Osteoblast (primary cell): ENCODE measurements at regions not wholly inside any gene's neighbourhood (a gene's known extent, or its start where the extent isn't known, plus 50 kb on each side); places are given as distances from the start of the nearest gene placed in this dataset.

Experiments used
- DNase-seq: peaks from one replicate; pipeline ENCODE4 v3.0.0; 2011; ENCODE audit warnings: low spot score, mixed read lengths; ENCODE audit not compliant: insufficient read length; ENCODE audit errors: missing footprints
- H2AFZ ChIP-seq: 2 replicates; pipeline ENCODE4 v1.6.0; 2011; ENCODE audit warnings: mild to moderate bottlenecking, low read length
- H3K27ac ChIP-seq: 2 replicates; pipeline ENCODE4 v1.5.1; 2011; ENCODE audit warnings: mild to moderate bottlenecking, low read depth, low read length, moderate library complexity
- H3K27me3 ChIP-seq: 2 replicates; pipeline ENCODE4 v1.6.0; 2012; ENCODE audit warnings: mild to moderate bottlenecking, control low read depth, inconsistent platforms, low read length, moderate library complexity; ENCODE audit not compliant: insufficient read depth
- H3K36me3 ChIP-seq: 2 replicates; pipeline ENCODE4 v1.5.1; 2011; ENCODE audit warnings: mild to moderate bottlenecking, low read length, control low read depth, moderate library complexity; ENCODE audit not compliant: insufficient read depth
- H3K4me1 ChIP-seq: 2 replicates; pipeline ENCODE4 v1.5.1; 2011; ENCODE audit warnings: mild to moderate bottlenecking, low read length, control low read depth, moderate library complexity; ENCODE audit not compliant: insufficient read depth
- H3K4me2 ChIP-seq: 2 replicates; pipeline ENCODE4 v1.6.0; 2011; ENCODE audit warnings: mild to moderate bottlenecking, low read length; ENCODE audit not compliant: insufficient read depth
- H3K4me3 ChIP-seq: fragments of 200-600 bp; sonication (generic); 3 replicates; pipeline ENCODE4 v1.5.1; 2012; ENCODE audit warnings: mild to moderate bottlenecking, low read length, inconsistent platforms; ENCODE audit not compliant: insufficient read depth
- H3K79me2 ChIP-seq: 2 replicates; pipeline ENCODE4 v1.6.0; 2012; ENCODE audit warnings: mild to moderate bottlenecking, low read length, control low read depth, inconsistent platforms; ENCODE audit not compliant: insufficient read depth
- H3K9me3 ChIP-seq: 2 replicates; pipeline ENCODE4 v1.5.1; 2011; ENCODE audit warnings: low read depth, low read length, control low read depth
- H4K20me1 ChIP-seq: 2 replicates; pipeline ENCODE4 v1.6.0; 2012; ENCODE audit warnings: mild to moderate bottlenecking, low read length, control low read depth; ENCODE audit not compliant: insufficient read depth
- TF ChIP-seq, protein P1 (sequence below): IDR thresholded peaks from 2 replicates; pipeline ENCODE4 v1.5.1; 2011; ENCODE audit warnings: mild to moderate bottlenecking, low read depth, low read length, moderate library complexity; ENCODE audit errors: extremely low read depth

DNA sequence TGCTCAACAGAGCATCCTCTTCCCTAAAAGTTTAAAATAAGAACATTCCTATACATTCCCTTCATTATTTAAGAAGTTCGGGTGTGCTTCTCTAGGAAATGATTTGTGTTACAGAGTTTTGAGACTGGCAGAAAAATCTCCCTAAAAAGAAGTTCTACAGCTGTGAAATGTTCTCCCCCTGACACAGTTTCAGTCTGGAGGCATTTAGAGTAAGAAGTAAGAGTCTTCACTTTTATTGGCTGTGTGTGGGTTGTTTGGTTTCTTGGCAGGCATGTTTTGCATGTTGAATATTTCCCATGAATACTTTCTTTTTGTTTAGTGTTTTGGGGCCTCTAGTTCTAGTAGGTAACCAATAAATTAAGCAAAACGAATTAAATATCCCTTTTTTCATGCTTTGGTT lies 195.9 kb downstream of the TENT5A start:
- DNase-seq = no peak

DNA sequence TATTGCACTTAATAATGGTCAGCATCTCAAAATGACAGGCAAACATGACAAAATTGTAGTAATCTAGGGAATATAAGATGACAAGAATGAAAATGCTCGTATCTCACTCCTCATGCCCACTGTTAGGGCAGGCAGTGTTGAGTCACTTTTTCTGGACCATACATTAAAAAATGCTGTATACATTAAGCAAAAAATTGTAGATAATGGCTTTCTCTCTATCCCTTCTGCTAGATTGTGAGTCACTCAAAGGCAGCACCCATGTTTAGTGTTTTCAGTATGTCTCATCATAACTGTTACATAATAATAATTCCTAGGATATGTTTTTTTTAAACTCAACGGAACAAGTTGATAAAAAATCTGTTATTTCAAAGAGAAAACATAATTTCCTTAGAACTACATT lies 199.3 kb downstream of the TENT5A start:
- H2AFZ ChIP-seq = no peak overlapping the region
- no peak overlapping the region for H3K4me3 ChIP-seq
- TF ChIP-seq, protein P1, sequence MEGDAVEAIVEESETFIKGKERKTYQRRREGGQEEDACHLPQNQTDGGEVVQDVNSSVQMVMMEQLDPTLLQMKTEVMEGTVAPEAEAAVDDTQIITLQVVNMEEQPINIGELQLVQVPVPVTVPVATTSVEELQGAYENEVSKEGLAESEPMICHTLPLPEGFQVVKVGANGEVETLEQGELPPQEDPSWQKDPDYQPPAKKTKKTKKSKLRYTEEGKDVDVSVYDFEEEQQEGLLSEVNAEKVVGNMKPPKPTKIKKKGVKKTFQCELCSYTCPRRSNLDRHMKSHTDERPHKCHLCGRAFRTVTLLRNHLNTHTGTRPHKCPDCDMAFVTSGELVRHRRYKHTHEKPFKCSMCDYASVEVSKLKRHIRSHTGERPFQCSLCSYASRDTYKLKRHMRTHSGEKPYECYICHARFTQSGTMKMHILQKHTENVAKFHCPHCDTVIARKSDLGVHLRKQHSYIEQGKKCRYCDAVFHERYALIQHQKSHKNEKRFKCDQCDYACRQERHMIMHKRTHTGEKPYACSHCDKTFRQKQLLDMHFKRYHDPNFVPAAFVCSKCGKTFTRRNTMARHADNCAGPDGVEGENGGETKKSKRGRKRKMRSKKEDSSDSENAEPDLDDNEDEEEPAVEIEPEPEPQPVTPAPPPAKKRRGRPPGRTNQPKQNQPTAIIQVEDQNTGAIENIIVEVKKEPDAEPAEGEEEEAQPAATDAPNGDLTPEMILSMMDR = no peak
- H3K36me3 ChIP-seq = no peaks in the 10 kb centered on the region
- H3K9me3 ChIP-seq = no peaks in the 10 kb centered on the region
- no peaks in the 10 kb centered on the region for H3K27me3 ChIP-seq
- peaks cover 13% of the 10 kb centered on the region for H3K4me1 ChIP-seq
- peak overlapping the region; percentile 46 for H3K4me2 ChIP-seq
- DNase-seq = peak; percentile 21
- H3K79me2 ChIP-seq = no peaks in the 10 kb centered on the region
- no peaks in the 10 kb centered on the region for H4K20me1 ChIP-seq
- H3K27ac ChIP-seq = no peak overlapping the region

More for the DNA sequence above, 195.9 kb downstream of the TENT5A start:
- no peaks in the 10 kb centered on the region for H3K36me3 ChIP-seq
- TF ChIP-seq, protein P1 = no peak
- H3K79me2 ChIP-seq = no peaks in the 10 kb centered on the region
- no peaks in the 10 kb centered on the region for H3K9me3 ChIP-seq
- H4K20me1 ChIP-seq = no peaks in the 10 kb centered on the region
- H3K4me3 ChIP-seq = no peak overlapping the region
- peaks cover 20% of the 10 kb centered on the region for H3K4me1 ChIP-seq
- H3K27me3 ChIP-seq = no peaks in the 10 kb centered on the region
- no peak overlapping the region for H3K4me2 ChIP-seq
- H3K27ac ChIP-seq = no peak overlapping the region
- peak overlapping the region; percentile 43 for H2AFZ ChIP-seq

DNA sequence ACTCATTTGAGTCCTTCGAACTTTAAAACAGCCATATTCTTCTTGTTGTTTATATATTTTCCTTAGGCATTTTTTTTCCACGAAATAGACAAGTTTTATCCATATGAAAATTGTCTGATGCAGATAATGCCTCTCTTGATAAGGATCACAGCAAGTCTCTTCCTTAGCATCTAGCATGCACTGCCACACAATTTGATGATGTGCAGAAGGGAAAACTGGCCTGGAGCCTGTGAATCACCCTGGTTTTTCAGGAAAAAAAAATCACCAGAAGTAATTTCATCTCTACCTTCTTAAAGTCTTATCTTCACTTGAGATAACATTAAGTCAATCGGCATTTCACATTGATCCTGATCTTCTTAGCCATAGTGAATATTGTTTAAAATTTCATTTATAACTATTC lies 199.8 kb downstream of the TENT5A start:
- no peak overlapping the region for H3K4me2 ChIP-seq
- H3K4me3 ChIP-seq = no peak overlapping the region
- no peaks in the 10 kb centered on the region for H3K9me3 ChIP-seq
- no peaks in the 10 kb centered on the region for H4K20me1 ChIP-seq
- DNase-seq = no peak
- no peaks in the 10 kb centered on the region for H3K79me2 ChIP-seq
- H3K4me1 ChIP-seq = peaks cover 13% of the 10 kb centered on the region
- no peak overlapping the region for H3K27ac ChIP-seq
- no peaks in the 10 kb centered on the region for H3K36me3 ChIP-seq
- no peak overlapping the region for H2AFZ ChIP-seq
- no peaks in the 10 kb centered on the region for H3K27me3 ChIP-seq
- TF ChIP-seq, protein P1 = no peak

DNA sequence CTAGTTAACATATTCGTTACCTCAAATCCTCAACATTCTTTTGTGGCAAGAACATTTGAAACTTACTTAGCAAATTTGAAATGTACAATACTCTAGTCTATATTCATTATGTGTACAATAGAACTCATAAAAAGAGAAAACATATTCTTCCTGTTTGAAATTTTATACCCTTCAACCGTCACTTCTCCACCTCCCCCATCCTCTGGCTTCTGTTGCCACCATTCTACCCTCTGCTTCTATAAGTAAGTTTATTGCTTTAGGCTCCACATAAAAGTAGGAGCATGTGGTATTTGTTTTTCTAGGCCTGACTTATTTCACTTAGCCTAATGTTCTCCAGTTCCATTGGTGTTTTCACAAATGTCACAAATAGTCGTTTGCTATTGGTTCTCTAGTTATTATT lies 205.3 kb downstream of the TENT5A start:
- no peaks in the 10 kb centered on the region for H3K79me2 ChIP-seq
- TF ChIP-seq, protein P1 = no peak
- no peak for DNase-seq
- no peaks in the 10 kb centered on the region for H3K4me1 ChIP-seq
- H3K27me3 ChIP-seq = no peaks in the 10 kb centered on the region
- no peaks in the 10 kb centered on the region for H3K9me3 ChIP-seq
- H3K36me3 ChIP-seq = no peaks in the 10 kb centered on the region
- no peak overlapping the region for H2AFZ ChIP-seq
- H3K4me3 ChIP-seq = no peak overlapping the region
- H4K20me1 ChIP-seq = no peaks in the 10 kb centered on the region
- H3K4me2 ChIP-seq = no peak overlapping the region
- no peak overlapping the region for H3K27ac ChIP-seq
